ENCODE measurements at regions not wholly inside any gene's neighbourhood (a gene's known extent, or its start where the extent isn't known, plus 50 kb on each side); places are given as distances from the start of the nearest gene placed in this dataset.

DNA sequence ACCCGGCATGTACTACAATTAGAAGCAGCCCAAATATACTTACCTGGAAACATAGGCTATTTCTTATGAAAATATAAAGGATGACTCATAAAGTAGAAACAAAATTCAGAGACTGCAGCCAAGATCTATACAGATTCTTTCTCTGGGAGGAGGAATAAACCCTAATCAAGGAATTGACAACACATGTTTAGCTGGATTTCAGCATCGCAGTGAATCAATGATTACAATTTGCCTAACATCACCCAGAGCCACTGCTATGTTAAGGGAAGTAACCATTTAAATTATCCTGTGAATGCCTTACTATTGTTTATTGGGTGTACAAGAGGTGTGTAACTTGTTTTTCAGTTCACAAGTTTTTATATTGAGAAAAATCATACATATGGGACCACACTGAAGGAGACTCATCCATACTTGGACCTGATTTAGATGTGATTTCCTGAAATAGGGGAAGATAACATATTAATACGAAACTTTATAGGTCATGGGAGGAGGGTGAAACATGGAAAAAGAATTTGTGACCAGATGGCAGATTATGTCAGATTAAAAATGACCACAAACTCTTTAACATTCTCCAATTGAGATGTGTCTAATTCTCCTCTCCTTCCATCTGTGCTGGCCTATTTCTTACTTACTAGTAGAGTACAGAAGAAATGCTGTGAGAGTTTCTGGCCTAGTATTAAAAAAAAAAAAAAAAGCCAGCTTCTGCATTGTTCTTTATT is 1168.4 kb downstream of the SLITRK1 start:
- Histone ChIP-seq H3K36me3 (ENCODE audit: control insufficient read depth in 2 of 2, extremely low read depth in 1 of 2, insufficient read depth in 2 of 2, low read length in 2 of 2) (no peaks in the 10 kb centered on the region), H3K27me3 (ENCODE audit: control insufficient read depth in 2 of 2, insufficient read depth in 2 of 2, low read length in 2 of 2) (no peaks in the 10 kb centered on the region), H3K9me1 (replicated peaks; ENCODE audit: control insufficient read depth, extremely low read depth, insufficient read depth, low read length) (no peaks in the 10 kb centered on the region), H3K79me2 (ENCODE audit: control insufficient read depth, insufficient read depth, low read length) (no peaks in the 10 kb centered on the region), H3K9ac (replicated peaks; ENCODE audit: extremely low read depth, insufficient read depth, low read length) (no peak overlapping the region), H3K4me1 (ENCODE audit: control insufficient read depth, extremely low read depth, insufficient read depth, low read length) (no peaks in the 10 kb centered on the region), H4K20me1 (replicated peaks; ENCODE audit: control insufficient read depth, extremely low read depth, insufficient read depth, low read length) (no peaks in the 10 kb centered on the region), H3K4me2 (ENCODE audit: insufficient read depth, low read length) (no peak overlapping the region), H3K4me3 (replicated peaks in 1 of 3; ENCODE audit: insufficient read depth in 1 of 3, low read depth in 1 of 3, low read length in 3 of 3) (no peak overlapping the region), H2AFZ (ENCODE audit: low read depth, low read length) (no peak overlapping the region), H3K9me3 (replicated peaks; ENCODE audit: control insufficient read depth, insufficient read depth, low read length) (no peaks in the 10 kb centered on the region), H3K27ac (ENCODE audit: insufficient read depth, low read depth, low read length) (no peak overlapping the region)
- dilution Hi-C loops (cut with MboI; ENCODE audit: extremely low pct_ligation_motif_present, low sequenced_read_pairs), result no loop called here
- no TSS peak for BruUV-seq (replicated peaks)
- POLR2A ChIA-PET, result no interaction called here
- intact Hi-C loops (cut with micrococcal nuclease), result no loop called here
- CTCF ChIA-PET, result no interaction called here
- DNase-seq (ENCODE audit: low read depth, low spot score) (no peak), FAIRE-seq (no peak)
- TF ChIP-seq FOS (IDR thresholded peaks at IDR 0.05; ENCODE audit: borderline replicate concordance, insufficient read depth, low read length), result no peak
- TF ChIP-seq GATA2 (IDR thresholded peaks at IDR 0.05; ENCODE audit: insufficient read depth, insufficient read length, low read depth, low read length), result no peak
- no peak for TF ChIP-seq EZH2 (IDR thresholded peaks at IDR 0.05; ENCODE audit: borderline replicate concordance, low read depth, low read length, severe bottlenecking)
- TF ChIP-seq, protein P1, sequence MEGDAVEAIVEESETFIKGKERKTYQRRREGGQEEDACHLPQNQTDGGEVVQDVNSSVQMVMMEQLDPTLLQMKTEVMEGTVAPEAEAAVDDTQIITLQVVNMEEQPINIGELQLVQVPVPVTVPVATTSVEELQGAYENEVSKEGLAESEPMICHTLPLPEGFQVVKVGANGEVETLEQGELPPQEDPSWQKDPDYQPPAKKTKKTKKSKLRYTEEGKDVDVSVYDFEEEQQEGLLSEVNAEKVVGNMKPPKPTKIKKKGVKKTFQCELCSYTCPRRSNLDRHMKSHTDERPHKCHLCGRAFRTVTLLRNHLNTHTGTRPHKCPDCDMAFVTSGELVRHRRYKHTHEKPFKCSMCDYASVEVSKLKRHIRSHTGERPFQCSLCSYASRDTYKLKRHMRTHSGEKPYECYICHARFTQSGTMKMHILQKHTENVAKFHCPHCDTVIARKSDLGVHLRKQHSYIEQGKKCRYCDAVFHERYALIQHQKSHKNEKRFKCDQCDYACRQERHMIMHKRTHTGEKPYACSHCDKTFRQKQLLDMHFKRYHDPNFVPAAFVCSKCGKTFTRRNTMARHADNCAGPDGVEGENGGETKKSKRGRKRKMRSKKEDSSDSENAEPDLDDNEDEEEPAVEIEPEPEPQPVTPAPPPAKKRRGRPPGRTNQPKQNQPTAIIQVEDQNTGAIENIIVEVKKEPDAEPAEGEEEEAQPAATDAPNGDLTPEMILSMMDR (IDR thresholded peaks at IDR 0.05; ENCODE audit: extremely low read depth in 1 of 2, insufficient read depth in 1 of 2, low read depth in 1 of 2, low read length in 2 of 2), result no peak
- no peak for TF ChIP-seq POLR2A (IDR thresholded peaks at IDR 0.05; ENCODE audit: low read depth, low read length)
- TF ChIP-seq, protein P2, sequence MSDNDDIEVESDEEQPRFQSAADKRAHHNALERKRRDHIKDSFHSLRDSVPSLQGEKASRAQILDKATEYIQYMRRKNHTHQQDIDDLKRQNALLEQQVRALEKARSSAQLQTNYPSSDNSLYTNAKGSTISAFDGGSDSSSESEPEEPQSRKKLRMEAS (IDR thresholded peaks at IDR 0.05; ENCODE audit: insufficient read depth, insufficient read length), result no peak
- no peak for TF ChIP-seq MYC (IDR thresholded peaks at IDR 0.05; ENCODE audit: low read depth, low read length)
- no peak for TF ChIP-seq JUN (IDR thresholded peaks at IDR 0.05; ENCODE audit: borderline replicate concordance, insufficient read depth, insufficient read length, low read depth)
- TF ChIP-seq POLR2AphosphoS5 (IDR thresholded peaks at IDR 0.05; ENCODE audit: insufficient read depth, low read depth, low read length), result no peak

Measured in endothelial cell of umbilical vein (primary cell).